NCI-H1436 treated with DMSO at 0.1 percent for 48 hours (cell line): ENCODE measurements at regions not wholly inside any gene's neighbourhood (a gene's known extent, or its start where the extent isn't known, plus 50 kb on each side); places are given as distances from the start of the nearest gene placed in this dataset.
A peak's percentile ranks its signal among the peaks of the same experiment; 100 is the strongest.

Experiments
- DNase-seq: peaks from one replicate; lab custom pipeline; 2025; lab: John Stamatoyannopoulos, UW

DNA sequence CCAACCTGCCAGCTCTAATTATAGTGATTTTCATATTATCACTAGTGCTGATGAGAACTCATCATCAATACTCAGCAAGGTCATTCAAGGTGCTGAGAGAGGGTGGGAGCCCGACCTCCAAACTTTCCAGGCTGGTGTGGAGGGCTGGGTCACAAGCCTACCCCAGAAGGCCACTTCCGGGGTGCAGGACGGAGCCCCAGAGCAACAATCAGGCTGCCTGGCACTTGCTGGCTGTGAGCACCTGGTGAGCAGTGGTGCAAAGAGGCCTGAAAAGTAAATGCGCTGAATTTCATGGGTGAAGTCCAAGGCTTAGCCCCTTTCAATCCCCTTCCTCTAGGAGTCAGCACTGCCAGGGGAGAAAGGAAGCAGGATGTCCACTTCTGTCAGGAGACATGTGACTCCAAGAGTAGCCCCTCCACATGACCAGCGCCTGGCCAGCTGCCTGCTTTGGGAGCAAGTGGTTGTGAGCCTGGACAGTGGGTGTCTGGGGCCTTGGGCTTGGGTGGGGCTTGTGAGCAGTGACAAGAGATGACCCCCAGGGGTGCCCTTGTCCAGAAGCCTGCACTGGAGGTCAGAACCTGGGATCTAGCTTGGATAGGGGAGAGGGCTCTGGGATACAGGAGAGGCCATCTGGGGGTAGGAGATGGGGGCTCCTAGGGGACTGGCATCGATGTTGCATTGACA, 165.0 kb upstream of the TLE3 start:
- DNase-seq, result no peak

DNA sequence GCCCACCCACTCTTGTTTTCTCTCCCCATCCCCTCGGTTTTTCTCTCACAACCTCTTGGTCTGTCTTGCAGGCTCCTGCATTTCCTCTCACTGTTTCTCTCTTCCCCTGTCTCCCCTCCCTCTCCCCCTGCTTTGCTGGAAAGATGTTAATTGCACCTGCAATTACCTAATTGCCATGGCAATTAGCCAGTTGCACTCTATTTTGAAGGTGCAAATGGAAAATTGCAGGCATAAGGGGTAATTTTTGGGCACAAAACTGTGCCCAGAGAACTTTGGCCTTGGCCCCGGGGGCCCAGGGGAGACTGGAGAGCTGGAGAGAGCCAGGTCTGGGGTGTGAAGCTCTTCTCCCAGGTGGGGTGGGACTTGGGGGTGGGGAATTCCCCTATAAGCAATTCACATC, 164.5 kb upstream of the TLE3 start:
- no peak for DNase-seq

DNA sequence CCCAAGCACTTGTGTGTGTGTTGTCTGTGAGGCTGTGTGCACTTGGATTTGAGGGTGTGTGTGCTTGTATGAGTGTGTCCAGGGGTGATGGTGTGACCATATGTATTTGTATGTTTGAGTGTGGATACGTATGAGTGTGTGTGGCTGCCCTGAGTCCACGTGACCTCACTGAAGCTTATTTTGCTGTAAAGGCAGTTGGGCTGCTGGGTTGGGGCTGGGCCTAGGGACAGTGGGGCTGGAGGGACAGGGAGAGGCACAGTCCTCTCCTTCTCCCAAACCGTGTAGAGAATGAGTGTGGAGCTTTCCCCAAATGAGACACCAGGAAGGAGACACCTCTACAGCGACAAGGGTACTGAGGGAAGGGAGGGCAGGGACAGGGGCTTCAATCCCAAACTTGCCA, 163.4 kb upstream of the TLE3 start:
- no peak for DNase-seq

DNA sequence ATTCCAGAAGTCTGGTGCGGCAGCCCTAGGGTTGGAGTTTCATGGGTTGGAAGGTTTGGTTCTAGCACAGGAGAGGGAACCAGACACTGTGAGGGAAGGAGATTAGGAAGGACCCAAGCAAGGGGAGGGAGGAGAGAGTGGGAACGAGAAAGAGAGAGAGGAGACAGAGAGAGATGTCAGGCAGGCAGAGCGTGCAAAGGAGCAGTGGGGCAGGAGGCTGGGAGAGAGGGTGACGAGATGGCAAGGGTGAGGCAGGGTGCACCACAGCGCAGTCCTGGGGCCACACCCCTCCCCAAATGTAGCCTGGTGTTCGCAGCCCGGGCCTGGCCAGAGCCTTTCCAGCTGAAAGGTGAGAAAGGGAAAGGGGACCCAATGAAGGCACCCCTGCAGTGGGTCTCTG, 162.9 kb upstream of the TLE3 start:
- no peak for DNase-seq

DNA sequence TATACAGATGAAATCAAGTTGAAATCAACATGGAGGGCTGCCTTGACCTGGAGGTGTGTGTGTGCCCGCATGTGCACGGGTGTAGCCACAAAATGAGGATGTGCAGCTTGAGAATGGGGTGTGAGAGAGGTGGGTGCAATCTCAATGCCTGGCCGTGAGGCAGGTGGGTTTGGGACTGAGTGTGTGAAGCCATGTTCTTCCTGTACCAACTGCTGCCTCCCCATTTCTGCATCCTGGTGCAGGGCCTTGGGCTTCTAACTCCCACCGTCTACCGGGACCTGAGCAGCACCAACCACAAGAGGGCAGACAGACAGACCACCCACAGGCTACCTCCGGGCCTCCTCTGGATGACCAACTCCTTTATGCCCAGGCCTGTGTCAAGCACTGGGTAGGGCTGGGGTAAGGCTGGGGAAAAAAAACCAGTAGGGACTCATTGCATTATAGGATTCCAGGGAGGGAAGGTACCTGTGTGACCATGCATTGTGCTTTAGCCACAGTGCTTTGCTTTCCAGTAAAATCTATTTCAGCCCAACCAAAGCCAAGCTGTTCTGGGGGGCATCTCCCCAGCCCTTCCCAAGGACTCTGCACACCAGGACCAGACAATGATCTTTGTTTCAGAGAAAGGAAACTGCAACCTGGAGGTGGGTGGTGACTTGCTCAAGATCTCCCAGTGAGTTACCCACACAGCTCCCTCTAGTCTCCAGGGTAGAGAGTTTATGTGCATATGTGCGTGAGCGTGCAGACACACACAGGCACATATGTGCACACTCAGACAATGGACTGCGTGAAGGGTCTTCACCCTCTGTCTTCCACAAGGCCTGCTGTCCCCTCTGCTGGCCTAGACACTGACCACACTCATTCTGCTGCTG, 162.2 kb upstream of the TLE3 start:
- DNase-seq, result no peak

DNA sequence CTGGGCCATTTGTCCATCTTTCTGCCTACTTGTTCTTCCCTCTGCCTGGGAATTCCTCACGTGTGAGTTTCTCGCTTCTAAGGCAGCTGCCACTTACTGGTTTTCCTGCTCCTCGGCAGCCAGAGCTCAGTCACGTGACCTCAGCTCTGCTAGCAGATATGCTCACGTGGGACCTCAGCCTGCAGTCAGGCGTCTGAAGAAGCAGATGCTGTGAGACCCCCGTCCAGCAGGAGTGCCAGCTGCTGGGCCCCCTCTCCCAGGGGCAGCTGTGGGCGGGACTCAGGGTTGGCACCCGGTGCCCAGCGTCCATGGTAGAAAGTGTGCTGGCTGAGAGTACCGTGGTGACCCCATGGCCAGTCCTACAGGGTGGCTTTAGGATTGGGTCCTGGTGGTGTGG, 161.3 kb upstream of the TLE3 start:
- DNase-seq, result no peak

DNA sequence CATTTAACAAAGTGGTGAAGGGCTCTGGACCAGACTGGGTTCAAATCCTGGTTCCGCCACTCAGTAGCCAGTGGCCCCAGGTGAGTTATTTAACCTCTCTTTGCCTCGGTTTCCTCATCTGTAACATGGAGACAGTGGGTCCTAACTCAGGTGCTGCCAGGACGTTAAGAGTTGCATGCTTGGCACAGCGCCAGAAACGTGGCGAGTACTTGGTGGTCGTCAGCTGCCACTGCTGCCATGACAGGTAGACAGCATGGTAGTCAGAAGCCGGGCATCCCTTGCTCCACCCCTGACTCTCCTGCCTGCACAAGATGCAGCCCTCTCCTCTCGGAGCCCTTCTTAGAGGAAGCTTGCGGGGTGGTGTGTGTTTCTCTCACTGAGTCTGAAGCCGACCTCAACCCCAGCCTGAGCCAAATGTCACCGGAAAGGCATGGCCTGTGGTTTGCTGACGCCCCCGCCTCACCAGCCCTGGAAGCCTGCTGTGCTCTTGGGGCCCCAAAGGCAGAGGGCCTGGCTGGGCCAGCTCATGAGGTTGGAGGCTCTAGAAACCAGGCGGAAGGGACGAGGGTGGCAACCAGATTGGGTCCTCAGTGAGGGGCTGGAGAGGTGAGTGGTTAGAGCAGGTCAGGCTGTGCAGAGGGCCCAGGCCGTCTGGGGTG, 160.8 kb upstream of the TLE3 start:
- no peak for DNase-seq

DNA sequence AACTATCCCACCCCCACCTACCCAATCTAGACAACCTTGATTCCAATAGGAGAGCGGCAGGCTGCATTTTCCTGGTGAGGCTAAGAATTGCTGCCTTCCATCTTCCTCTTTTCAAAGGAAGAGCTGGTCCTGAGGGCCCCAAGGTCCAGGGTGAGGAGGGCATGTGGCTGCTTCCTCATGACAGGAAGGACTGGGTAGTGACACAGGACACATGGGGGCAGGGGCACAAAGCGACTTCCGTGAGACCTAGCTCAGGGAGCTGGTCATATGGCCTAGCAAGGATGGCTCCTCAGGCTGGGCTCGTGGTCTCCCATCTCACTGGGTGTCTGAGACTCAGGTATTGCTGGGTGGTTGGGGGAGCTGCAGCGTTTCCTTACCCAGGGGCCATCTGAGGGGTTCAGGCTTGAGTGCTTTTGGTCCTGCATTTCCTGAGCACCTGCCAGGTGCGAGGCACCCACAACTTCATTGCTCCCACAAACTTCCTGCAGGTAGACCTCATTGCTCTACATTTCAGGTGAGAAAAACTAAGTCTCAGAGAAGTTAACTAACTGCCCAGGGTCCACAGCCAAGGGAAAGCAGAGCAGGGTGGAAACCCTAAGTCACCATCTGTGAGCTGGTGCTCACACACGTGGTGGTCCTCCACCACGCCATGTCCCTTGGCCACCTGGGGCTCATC, 160.0 kb upstream of the TLE3 start:
- DNase-seq, result no peak

DNA sequence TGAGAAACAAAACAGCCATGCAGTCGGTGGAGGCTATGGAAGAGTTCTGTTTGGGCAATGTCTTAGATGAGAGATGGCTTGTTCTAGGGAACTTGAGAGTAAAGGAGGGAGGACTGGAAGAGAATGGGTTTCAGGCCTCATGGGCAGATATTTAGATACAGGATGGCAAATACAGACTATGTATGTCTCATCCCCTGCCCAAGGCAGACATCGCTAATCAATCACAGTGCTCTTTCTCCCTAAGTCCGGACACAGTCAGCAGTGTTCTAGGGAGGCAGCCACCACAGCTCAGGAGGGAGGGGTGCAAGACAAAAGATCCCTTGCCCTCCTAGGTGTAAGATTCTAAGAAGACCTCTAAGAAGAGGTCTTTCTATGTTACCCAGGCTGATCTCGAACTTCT, 159.3 kb upstream of the TLE3 start:
- DNase-seq, result no peak

DNA sequence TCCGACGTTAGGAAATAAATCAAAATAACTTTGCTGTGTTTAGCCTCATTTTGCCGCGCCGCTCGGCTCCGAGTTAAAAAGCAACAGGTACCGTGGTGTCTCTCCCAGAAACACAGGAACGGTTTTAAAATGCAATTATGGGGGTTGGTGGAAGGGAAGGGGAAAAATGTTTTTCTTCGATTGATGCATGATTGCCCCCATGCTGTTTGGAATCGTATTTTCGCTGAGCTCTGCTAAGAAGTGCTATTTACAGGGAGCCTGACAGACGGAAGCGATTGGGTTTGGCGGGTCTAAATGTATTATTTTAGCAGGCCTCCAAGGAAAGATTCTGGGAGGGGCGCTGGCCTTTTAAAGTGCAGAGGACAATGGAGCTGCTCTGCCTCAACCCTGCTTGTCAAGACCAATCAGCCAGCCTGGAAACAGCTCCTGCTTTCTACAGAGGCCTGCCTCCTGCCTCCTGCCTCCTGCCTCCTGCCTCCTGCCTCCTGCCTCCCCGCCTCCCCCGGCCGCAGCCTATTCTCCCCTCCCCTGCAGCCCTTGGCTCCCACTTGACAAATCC, 156.7 kb upstream of the TLE3 start:
- DNase-seq, result no peak

DNA sequence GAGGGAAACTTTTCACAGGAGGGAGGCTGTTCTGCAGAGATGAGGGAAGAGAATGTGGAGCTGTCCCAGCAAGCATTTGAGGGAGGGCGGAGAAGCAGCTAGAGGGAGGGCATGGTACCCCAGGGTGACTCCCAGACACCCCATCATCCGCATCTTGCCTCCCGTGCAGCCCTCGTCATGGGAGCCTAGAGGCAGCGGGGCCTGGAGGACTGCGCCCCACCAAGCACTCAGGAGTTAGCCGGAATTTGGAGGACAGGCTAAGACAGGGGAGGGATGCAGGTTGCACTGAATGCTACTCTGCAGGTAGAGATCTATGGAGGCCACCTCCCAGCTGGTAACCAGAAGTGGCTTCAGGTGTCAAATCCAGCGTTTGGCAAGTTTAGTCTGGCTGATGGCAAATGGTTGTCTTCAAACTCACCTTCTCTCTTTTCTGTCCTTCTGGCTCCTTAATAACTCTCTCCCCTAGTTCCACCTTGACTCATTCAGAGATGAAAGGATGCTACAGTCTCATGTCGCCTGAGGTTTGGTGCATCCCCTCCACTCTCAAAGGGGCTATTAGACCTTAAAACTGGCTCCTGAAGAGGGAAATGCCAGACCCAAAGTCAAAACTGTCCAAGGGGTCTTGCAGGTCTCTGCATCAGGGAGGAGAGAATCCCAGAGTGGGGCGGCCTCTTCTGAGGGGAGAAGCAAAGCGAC, 155.9 kb upstream of the TLE3 start:
- no peak for DNase-seq

DNA sequence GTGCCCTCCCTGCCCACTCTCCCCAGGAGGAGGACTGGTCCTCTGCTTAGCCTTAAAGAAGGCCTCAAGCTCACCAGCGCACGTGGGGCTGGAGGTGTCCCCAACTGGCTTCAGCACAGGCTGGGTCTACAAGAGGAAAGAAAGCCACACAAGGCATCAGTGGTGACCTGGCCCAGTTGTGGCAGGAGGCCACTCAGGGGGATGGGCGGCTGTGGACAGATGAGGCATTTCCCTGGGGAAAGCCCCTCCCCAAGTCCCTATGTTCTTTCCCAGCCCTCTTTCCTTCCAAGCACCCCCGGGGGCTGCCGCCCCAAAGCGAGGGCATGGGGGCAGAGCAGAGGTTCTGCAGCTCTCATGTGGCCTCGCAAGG, 155.2 kb upstream of the TLE3 start:
- no peak for DNase-seq

DNA sequence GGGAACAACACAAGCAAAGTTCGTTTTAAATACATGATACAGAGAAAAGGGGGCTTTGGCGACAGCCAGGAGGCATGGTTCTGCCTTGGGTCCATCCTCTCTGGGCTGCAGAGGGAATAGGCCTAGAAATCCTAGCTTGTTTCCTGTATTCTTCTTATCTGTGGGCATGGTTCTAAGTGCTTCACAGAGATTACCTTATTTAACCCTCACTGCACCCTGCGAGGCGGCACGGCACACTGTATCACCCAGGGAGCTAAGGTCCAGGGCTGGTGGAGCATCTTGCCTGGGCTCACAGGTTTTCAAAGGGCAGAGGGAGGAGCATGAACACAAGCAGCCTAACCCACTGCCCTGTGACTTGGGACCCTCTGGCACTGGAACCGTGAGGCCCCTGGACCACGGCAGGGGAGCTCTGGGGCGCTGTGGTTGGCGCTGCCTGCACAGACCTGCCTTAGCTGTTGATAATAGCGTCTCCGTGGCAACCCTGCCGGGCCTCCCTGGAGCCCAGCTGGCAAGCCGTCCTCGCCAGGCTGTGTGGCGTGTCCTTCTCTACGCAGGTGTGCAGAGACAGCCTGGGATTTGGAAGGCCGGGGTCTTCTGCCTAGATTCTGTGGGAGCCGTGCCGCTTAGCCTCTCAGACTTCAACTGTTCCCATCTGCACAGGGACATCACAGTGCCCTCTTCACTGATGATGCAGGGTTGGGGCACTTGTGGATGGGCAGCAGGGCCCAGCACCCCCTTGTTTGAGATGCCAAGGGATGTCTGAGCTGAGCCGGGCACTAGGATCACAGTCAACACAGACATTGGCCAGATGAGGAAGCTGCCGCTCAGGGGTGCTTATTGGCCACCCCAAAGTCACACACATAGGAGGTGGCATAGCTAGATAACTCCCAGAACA, 154.6 kb upstream of the TLE3 start:
- peak; percentile 26 for DNase-seq

DNA sequence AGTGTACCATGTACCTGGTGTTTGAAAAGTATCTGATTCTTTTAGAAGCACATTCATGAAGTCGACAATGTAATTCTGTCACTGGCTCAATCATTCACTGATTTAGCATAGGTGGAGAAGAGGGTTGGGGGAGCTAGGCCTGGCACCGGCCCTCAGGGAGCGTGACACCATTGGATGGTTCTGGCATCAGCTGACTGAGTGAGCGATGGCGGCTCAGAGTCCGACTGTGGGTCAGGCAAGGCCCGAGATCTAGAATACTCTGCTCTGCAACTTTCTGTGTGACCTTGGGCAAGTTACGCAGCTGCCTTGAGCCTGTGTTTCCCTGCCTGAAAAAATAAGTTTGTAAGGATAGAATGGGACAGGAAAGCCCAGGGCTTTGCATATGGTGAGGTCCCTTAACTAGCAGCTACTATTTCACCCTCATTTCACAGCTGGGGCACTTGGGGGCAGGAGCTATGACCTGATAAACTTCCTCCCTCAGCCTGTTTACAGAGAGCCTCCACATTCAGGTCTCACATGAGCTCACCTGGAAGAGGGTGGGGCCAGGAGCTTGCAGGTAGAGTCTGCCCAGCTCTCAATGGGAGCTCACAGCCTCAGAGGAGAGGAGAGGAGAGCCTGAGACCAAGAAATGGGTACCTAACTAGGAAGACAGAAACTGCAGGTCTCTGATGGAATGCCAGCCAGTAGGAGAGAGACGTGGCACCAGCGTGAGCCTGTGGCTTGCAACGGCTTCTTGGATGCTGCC, 153.7 kb upstream of the TLE3 start:
- DNase-seq, result no peak

DNA sequence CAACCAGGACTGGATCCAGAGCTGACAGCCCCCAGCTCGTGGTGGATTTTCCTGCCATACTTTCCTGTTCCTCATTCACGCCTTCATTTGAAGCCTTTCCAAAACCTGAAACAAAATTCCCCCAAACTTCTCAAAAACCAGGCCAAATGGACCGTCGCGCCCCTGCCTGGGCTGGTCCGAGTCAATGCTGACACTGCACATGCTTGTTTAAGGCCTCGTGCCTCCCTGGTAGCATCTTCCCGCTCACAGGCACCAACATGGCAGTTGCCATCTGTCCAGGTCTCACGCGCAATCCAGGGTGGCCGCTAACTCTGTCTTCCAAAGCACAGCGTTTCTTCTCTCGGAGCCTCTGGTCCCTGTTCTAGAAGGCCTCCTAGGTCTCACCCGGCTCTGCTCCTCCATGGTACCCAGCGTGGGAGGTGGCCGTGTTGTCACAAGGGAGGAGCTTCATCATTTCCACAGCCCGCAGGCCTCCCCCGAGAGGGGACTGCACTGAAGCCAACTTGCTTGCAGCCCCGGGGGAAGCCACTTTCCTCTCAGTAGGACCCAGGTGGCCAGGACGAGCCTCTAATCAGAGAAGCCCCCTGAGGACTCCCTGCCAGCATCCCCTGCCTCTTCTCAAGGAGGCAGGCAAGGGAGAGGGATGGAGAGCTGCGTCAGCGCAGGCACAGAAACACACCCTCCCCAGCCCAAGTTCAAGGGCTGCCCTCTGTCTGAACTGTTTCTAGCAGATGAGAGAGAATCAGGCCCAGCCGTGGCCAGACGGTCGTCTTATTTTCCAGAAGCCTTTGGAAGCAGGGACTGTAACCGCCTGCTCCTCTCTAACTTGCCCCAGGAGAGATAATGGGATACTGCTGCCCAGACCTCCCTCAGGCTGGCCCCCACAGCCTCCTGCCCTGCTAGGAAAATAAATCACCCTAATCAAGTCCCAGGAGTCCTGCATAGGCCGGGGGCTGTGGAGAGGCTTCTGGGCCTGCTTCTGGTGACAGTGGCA, 152.8 kb upstream of the TLE3 start:
- peak; percentile 13 for DNase-seq

DNA sequence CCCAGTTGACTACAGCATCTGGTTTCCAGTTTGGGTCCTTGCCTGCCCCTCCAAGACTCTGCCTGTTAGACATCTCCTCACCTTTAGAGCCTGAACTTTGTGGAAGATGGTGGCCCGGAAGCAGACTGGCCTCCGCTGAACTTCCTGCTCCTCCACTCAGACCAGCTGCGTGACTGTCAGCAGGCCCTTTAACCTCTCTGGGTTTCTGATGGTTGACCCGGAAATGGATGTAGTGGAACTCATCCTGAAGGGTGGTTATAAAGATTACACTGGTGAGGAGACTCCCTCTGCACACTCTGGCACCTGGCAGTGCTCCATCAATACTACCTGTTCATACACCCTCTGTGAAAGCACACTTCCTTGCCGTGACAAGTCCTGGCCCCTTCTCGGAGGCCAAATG, 151.9 kb upstream of the TLE3 start:
- no peak for DNase-seq

DNA sequence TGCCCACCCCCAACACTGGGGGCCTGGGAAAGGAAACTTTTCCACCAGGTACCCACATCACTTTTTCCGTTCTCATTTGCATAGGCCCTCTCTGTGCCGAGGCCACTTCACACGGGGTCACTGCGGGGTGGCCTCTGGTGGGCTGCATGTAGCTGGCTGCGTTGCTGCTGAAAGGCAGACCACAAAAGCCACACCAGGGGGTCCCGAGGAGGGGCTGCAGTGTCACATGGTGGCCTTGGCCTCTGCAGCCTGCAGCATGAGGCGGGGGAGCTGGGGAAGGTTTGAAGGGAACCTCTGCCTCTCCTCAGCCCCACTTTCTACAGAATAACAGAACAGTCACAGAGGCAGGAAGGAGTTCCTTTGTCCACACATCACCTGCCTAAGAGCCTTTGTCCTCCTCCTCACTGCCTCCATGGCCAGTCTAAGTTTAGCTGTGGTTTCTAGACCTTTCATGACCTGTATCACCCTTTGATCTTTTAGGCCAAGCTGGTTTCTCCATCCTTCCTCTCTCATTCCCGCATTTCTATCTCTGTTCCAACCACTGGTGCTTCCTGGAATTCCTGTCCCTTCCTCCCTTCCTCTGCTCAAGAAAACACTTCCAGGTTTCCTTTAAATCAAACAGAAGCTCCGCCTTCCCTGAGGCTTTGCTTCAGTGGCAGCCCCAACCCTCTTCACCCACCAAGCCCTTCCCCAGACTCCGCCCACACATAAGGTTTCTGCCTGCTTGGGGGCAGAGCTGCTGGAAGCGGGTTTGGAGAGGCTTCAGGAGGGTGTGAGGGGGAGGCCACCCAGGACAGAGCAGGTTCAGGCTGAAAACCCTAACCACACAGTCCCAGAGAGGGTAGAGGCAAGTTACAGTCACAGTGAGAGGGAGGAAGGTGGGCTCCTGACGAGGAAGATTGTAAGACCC, 150.7 kb upstream of the TLE3 start:
- no peak for DNase-seq

DNA sequence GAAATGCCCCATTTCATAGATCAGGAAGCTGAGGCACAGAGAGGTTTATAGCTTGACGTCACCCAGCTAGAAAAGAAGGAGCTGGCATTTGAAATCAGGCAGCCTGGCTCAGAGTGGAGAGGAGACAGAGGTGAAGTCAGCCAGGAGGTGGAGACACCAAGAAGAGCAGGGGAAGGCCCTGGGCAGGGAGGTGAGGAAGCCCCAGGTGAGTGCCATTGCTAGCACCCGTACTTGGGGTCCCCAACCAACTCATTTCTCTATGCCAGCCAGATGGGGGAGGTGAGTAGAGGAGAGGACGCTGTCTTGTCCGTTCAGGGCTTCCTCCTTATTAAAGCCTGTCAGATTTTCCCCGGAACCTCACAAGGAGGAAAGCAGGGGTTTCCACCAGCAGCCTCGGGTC, 149.6 kb upstream of the TLE3 start:
- no peak for DNase-seq
